Astrocyte of the spinal cord (primary cell): ENCODE measurements at regions not wholly inside any gene's neighbourhood (a gene's known extent, or its start where the extent isn't known, plus 50 kb on each side); places are given as distances from the start of the nearest gene placed in this dataset.

Experiments
- DNase-seq: peaks from one replicate; pipeline ENCODE4 v3.0.0; 2011; ENCODE audit warnings: low read depth, low spot score
- H3K4me3 ChIP-seq: 2 replicates; pipeline ENCODE4 v1.5.1; 2011; ENCODE audit warnings: low read depth, mild to moderate bottlenecking, low read length, moderate library complexity
- in situ Hi-C: cut with HindIII; loops from 2 replicates; pipeline ENCODE4 v1.10.0; 2017; ENCODE audit warnings: low sequenced_read_pairs
- TF ChIP-seq, protein P1 (sequence below): IDR thresholded peaks from 2 replicates; pipeline ENCODE4 v1.5.1; 2012; ENCODE audit warnings: low read depth, mild to moderate bottlenecking, low read length, inconsistent platforms

DNA sequence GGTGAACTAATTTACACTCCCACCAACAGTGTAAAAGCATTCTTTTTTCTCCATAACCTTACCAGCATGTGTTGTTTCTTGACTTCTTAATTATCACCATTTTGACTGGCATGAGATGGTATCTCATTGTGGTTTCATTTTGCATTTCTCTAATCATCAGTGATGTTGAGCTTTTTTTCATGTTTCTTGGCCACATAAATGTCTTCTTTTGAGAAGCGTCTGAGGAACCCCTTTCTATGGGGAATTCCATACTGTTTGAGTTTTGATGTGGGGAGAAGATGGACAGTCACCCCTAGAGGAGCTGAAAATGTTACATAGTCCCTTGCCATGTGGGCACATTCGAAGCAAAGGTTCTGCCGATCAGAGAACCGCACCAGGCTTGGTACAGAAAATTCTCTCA is 207.0 kb upstream of the SLC30A5 start:
- no peak for DNase-seq
- TF ChIP-seq, protein P1, sequence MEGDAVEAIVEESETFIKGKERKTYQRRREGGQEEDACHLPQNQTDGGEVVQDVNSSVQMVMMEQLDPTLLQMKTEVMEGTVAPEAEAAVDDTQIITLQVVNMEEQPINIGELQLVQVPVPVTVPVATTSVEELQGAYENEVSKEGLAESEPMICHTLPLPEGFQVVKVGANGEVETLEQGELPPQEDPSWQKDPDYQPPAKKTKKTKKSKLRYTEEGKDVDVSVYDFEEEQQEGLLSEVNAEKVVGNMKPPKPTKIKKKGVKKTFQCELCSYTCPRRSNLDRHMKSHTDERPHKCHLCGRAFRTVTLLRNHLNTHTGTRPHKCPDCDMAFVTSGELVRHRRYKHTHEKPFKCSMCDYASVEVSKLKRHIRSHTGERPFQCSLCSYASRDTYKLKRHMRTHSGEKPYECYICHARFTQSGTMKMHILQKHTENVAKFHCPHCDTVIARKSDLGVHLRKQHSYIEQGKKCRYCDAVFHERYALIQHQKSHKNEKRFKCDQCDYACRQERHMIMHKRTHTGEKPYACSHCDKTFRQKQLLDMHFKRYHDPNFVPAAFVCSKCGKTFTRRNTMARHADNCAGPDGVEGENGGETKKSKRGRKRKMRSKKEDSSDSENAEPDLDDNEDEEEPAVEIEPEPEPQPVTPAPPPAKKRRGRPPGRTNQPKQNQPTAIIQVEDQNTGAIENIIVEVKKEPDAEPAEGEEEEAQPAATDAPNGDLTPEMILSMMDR = no peak
- H3K4me3 ChIP-seq = no peak overlapping the region
- in situ Hi-C loops = no loop called here

GRCh38 chr5:68891718-68892117 is 202.1 kb upstream of the SLC30A5 start:
- TF ChIP-seq, protein P1 = no peak
- no peak for DNase-seq
- in situ Hi-C loops = no loop called here
- H3K4me3 ChIP-seq = no peak overlapping the region

DNA sequence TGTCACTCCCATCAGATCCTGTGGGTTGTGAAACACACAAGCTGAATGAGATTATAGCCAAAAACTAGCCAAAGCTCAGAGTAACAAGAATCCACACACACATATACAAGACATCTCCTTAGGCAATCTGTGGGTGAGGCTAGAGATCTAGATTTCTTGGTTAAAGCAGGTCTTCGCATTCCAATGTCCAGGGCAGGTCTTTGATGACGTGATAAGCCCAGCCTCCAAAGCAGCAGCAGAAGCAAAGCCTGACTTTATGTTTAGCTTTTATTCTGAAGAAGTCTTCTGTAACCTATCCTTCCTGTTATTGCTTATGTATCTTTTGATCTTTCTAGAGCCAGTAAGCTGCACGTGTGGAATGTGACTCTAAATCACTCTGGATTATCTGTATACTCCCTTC is 199.1 kb upstream of the SLC30A5 start:
- in situ Hi-C loops = no loop called here
- no peak for DNase-seq
- H3K4me3 ChIP-seq = no peak overlapping the region
- TF ChIP-seq, protein P1 = no peak

- no peak overlapping the region for H3K4me3 ChIP-seq
- DNase-seq = peak; percentile 70
- in situ Hi-C loops = no loop called here
- TF ChIP-seq, protein P1 = no peak
These were observed 194.8 kb upstream of the SLC30A5 start for GRCh38 chr5:68898951-68899471.

- in situ Hi-C loops = no loop called here
- H3K4me3 ChIP-seq = no peak overlapping the region
- DNase-seq = peak; percentile 77
- TF ChIP-seq, protein P1 = no peak
These were observed 181.7 kb upstream of the SLC30A5 start for GRCh38 chr5:68911840-68912690.

DNA sequence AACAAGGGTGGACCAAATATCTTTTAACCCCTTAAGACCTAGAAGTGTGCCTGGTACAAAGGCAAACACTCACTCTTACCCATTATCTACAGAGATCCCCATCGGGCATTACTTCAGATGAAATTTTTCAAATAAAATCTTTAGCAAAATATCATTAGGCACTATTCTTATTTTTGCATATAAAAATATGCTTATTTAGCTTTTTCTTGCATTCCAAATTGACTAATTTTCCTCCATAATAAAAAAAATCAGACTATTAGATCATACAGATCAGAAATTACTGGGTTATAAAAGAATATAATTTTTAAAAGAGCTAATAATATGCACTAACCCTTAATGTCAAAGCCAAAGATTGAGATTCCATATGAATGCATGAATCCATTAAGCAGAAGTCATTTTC is 178.7 kb upstream of the SLC30A5 start:
- TF ChIP-seq, protein P1 = no peak
- in situ Hi-C loops = no loop called here
- no peak for DNase-seq
- H3K4me3 ChIP-seq = no peak overlapping the region
